HCT116 (cell line): ENCODE measurements at regions not wholly inside any gene's neighbourhood (a gene's known extent, or its start where the extent isn't known, plus 50 kb on each side); places are given as distances from the start of the nearest gene placed in this dataset.

Experiments
- CEBPB ChIP-seq: IDR thresholded peaks from 2 replicates; pipeline ENCODE4 v1.6.1; 2012; ENCODE audit warnings: low read depth
- CTCF ChIP-seq, 3 experiments: fragments of 200-600 bp in 1 of 3; sonication (generic) in 1 of 3; IDR thresholded peaks in 2 of 3; conservative IDR thresholded peaks in 1 of 3; 2 replicates each; pipeline ENCODE4 v1.5.1; 2012 to 2017; ENCODE audit warnings: low read depth in 2 of 3, low read length in 2 of 3, antibody characterized with exemption in 1 of 3, borderline replicate concordance in 1 of 3, control low read depth in 1 of 3, mild to moderate bottlenecking in 1 of 3, mixed read lengths in 1 of 3, mixed run types in 1 of 3, moderate library complexity in 1 of 3; ENCODE audit not compliant: insufficient read depth in 1 of 3
- EZH2 ChIP-seq: fragments of 200-600 bp; sonication (generic); IDR thresholded peaks from 2 replicates; pipeline ENCODE4 v1.6.1; 2017; ENCODE audit warnings: antibody characterized with exemption, mixed run types
- EZH2phosphoT487 ChIP-seq: fragments of 200-600 bp; IDR thresholded peaks from 2 replicates; pipeline ENCODE4 v1.6.1; 2018; ENCODE audit warnings: antibody characterized with exemption, borderline replicate concordance
- POLR2A ChIP-seq: IDR thresholded peaks from 2 replicates; pipeline ENCODE4 v1.7.0; 2011; ENCODE audit warnings: borderline replicate concordance; ENCODE audit not compliant: insufficient read depth, insufficient read length; ENCODE audit errors: extremely low read depth
- SRF ChIP-seq: IDR thresholded peaks from 2 replicates; pipeline ENCODE4 v1.6.1; 2012; ENCODE audit warnings: low read depth
- YY1 ChIP-seq: IDR thresholded peaks from 2 replicates; pipeline ENCODE4 v1.6.1; 2011; ENCODE audit warnings: low read length, low read depth, moderate library complexity, mild to moderate bottlenecking; ENCODE audit not compliant: insufficient replicate concordance; ENCODE audit errors: extremely low read depth
- TF ChIP-seq, protein P1 (sequence below): IDR thresholded peaks from 2 replicates; pipeline ENCODE4 v1.6.1; 2011; ENCODE audit warnings: mild to moderate bottlenecking, low read length, moderate library complexity; ENCODE audit not compliant: insufficient replicate concordance; ENCODE audit errors: extremely low read depth

- no peak for TF ChIP-seq EZH2
- TF ChIP-seq EZH2phosphoT487 = no peak
- TF ChIP-seq SRF = no peak
- TF ChIP-seq, protein P1, sequence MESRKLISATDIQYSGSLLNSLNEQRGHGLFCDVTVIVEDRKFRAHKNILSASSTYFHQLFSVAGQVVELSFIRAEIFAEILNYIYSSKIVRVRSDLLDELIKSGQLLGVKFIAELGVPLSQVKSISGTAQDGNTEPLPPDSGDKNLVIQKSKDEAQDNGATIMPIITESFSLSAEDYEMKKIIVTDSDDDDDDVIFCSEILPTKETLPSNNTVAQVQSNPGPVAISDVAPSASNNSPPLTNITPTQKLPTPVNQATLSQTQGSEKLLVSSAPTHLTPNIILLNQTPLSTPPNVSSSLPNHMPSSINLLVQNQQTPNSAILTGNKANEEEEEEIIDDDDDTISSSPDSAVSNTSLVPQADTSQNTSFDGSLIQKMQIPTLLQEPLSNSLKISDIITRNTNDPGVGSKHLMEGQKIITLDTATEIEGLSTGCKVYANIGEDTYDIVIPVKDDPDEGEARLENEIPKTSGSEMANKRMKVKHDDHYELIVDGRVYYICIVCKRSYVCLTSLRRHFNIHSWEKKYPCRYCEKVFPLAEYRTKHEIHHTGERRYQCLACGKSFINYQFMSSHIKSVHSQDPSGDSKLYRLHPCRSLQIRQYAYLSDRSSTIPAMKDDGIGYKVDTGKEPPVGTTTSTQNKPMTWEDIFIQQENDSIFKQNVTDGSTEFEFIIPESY = no peak
- TF ChIP-seq YY1 = no peak
- TF ChIP-seq CTCF (IDR thresholded peaks at IDR 0.05 in 2 of 3, conservative IDR thresholded peaks at IDR 0.05 in 1 of 3; ENCODE audit: borderline replicate concordance in 1 of 3, insufficient read depth in 1 of 3, low read depth in 2 of 3, low read length in 2 of 3) = no peak
- no peak for TF ChIP-seq POLR2A
- TF ChIP-seq CEBPB = no peak
These were observed 51.8 kb upstream of the PPP2R2D start for GRCh38 chr10:131848741-131849590.
